ENCODE measurements at regions not wholly inside any gene's neighbourhood (a gene's known extent, or its start where the extent isn't known, plus 50 kb on each side); places are given as distances from the start of the nearest gene placed in this dataset.

GRCh38 chr11:79582434-79582833, 141.6 kb upstream of the TENM4 start:
- intact Hi-C loops (cut with micrococcal nuclease), result no loop called here
- H3K36me3 Mint-ChIP-seq (ENCODE audit: insufficient read depth, unreplicated experiment), result no peaks in the 10 kb centered on the region
- no TSS peak for BruUV-seq (replicated peaks)
- TF ChIP-seq, protein P1, sequence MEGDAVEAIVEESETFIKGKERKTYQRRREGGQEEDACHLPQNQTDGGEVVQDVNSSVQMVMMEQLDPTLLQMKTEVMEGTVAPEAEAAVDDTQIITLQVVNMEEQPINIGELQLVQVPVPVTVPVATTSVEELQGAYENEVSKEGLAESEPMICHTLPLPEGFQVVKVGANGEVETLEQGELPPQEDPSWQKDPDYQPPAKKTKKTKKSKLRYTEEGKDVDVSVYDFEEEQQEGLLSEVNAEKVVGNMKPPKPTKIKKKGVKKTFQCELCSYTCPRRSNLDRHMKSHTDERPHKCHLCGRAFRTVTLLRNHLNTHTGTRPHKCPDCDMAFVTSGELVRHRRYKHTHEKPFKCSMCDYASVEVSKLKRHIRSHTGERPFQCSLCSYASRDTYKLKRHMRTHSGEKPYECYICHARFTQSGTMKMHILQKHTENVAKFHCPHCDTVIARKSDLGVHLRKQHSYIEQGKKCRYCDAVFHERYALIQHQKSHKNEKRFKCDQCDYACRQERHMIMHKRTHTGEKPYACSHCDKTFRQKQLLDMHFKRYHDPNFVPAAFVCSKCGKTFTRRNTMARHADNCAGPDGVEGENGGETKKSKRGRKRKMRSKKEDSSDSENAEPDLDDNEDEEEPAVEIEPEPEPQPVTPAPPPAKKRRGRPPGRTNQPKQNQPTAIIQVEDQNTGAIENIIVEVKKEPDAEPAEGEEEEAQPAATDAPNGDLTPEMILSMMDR (IDR thresholded peaks at IDR 0.05; ENCODE audit: unreplicated experiment), result no peak
- CTCF ChIA-PET, result interaction anchor here (0.7 to 0.8 kb wide), 3 partner anchors 10 to 388 kb away, joined by 3 read pairs; no protein-coding TSS in a partner anchor
- no peak overlapping the region for H3K4me3 Mint-ChIP-seq (ENCODE audit: unreplicated experiment)
- H3K9me3 Mint-ChIP-seq (ENCODE audit: unreplicated experiment), result no peaks in the 10 kb centered on the region
- H3K27me3 Mint-ChIP-seq (ENCODE audit: insufficient read depth, unreplicated experiment), result peaks cover 8% of the 10 kb centered on the region
- POLR2A ChIA-PET, result interaction anchor here (0.9 kb wide), 1 partner anchor 14 kb away, joined by 3 read pairs; no protein-coding TSS in a partner anchor
- H3K4me1 Mint-ChIP-seq (ENCODE audit: insufficient read depth, unreplicated experiment), result no peaks in the 10 kb centered on the region
- no peak overlapping the region for H3K27ac Mint-ChIP-seq (ENCODE audit: low read depth, unreplicated experiment)
- no peak for DNase-seq (ENCODE audit: unreplicated experiment)

- no peak overlapping the region for H3K27ac Mint-ChIP-seq (ENCODE audit: low read depth, unreplicated experiment)
- no peaks in the 10 kb centered on the region for H3K9me3 Mint-ChIP-seq (ENCODE audit: unreplicated experiment)
- intact Hi-C loops (cut with micrococcal nuclease), result no loop called here
- CTCF ChIA-PET, result interaction anchor here (0.7 to 0.8 kb wide), 2 partner anchors 11 to 1711 kb away, joined by 3 read pairs; no protein-coding TSS in a partner anchor
- no peaks in the 10 kb centered on the region for H3K36me3 Mint-ChIP-seq (ENCODE audit: insufficient read depth, unreplicated experiment)
- POLR2A ChIA-PET, result no interaction called here
- TF ChIP-seq, protein P1 (IDR thresholded peaks at IDR 0.05; ENCODE audit: unreplicated experiment), result no peak
- no peak overlapping the region for H3K4me3 Mint-ChIP-seq (ENCODE audit: unreplicated experiment)
- BruUV-seq (replicated peaks), result no TSS peak
- no peak for DNase-seq (ENCODE audit: unreplicated experiment)
- peaks cover 18% of the 10 kb centered on the region for H3K27me3 Mint-ChIP-seq (ENCODE audit: insufficient read depth, unreplicated experiment)
- no peaks in the 10 kb centered on the region for H3K4me1 Mint-ChIP-seq (ENCODE audit: insufficient read depth, unreplicated experiment)
Measured at GRCh38 chr11:79579063-79579462, 138.2 kb upstream of the TENM4 start.

- POLR2A ChIA-PET, result no interaction called here
- Mint-ChIP-seq H3K36me3 (ENCODE audit: insufficient read depth, unreplicated experiment) (no peaks in the 10 kb centered on the region), H3K27me3 (ENCODE audit: insufficient read depth, unreplicated experiment) (peaks cover 27% of the 10 kb centered on the region), H3K4me1 (ENCODE audit: insufficient read depth, unreplicated experiment) (no peaks in the 10 kb centered on the region), H3K9me3 (ENCODE audit: unreplicated experiment) (no peaks in the 10 kb centered on the region), H3K27ac (ENCODE audit: low read depth, unreplicated experiment) (no peak overlapping the region), H3K4me3 (ENCODE audit: unreplicated experiment) (no peak overlapping the region)
- no TSS peak for BruUV-seq (replicated peaks)
- CTCF ChIA-PET, result interaction anchor here (0.5 to 0.7 kb wide), 2 partner anchors 124 to 1432 kb away, joined by 3 to 6 read pairs; no protein-coding TSS in a partner anchor
- no peak for DNase-seq (ENCODE audit: unreplicated experiment)
- intact Hi-C loops (cut with micrococcal nuclease), result no loop called here
- TF ChIP-seq, protein P1 (IDR thresholded peaks at IDR 0.05; ENCODE audit: unreplicated experiment), result no peak
Measured at GRCh38 chr11:79578116-79578515, 137.3 kb upstream of the TENM4 start.

DNA sequence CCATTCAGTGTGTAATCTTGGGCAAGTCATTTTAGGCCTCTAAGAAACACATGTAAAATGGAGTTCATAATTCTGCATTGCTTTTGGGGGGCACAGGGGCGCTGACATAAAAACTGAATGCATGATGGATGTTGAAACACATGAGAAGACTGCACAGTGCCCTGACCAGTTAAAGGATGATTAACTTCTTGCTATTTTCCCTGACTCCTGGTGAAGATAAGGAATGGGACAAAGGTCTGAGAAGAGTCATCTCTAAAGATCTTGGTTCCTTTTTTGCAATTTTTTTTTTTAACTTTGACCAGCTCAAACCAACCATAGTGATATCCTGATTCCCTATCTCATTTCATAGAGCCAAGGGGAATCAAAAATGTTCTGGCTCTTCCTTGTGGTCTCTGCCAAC, 134.9 kb upstream of the TENM4 start:
- TF ChIP-seq, protein P1 (IDR thresholded peaks at IDR 0.05; ENCODE audit: unreplicated experiment), result no peak
- ChIA-PET POLR2A (no interaction called here), CTCF (no interaction called here)
- no peak overlapping the region for H3K4me3 Mint-ChIP-seq (ENCODE audit: unreplicated experiment)
- H3K9me3 Mint-ChIP-seq (ENCODE audit: unreplicated experiment), result no peaks in the 10 kb centered on the region
- intact Hi-C loops (cut with micrococcal nuclease), result no loop called here
- no peaks in the 10 kb centered on the region for H3K4me1 Mint-ChIP-seq (ENCODE audit: insufficient read depth, unreplicated experiment)
- DNase-seq (ENCODE audit: unreplicated experiment), result no peak
- H3K36me3 Mint-ChIP-seq (ENCODE audit: insufficient read depth, unreplicated experiment), result no peaks in the 10 kb centered on the region
- peaks cover 27% of the 10 kb centered on the region for H3K27me3 Mint-ChIP-seq (ENCODE audit: insufficient read depth, unreplicated experiment)
- BruUV-seq (replicated peaks), result no TSS peak
- H3K27ac Mint-ChIP-seq (ENCODE audit: low read depth, unreplicated experiment), result no peak overlapping the region

All from MCF 10A (cell line).